PC-9 (cell line): ENCODE measurements at regions not wholly inside any gene's neighbourhood (a gene's known extent, or its start where the extent isn't known, plus 50 kb on each side); places are given as distances from the start of the nearest gene placed in this dataset.

ENCODE experiments used
- EZH2 ChIP-seq: fragments of 200-600 bp; sonication (generic); IDR thresholded peaks from 2 replicates; pipeline ENCODE4 v1.8.0; 2017; ENCODE audit warnings: antibody characterized with exemption, low read depth
- TF ChIP-seq, protein P1 (sequence below): fragments of 200-600 bp; sonication (generic); conservative IDR thresholded peaks from 2 replicates; pipeline ENCODE4 v1.6.1; 2017; ENCODE audit warnings: mixed run types, antibody characterized with exemption, mild to moderate bottlenecking, moderate library complexity

DNA sequence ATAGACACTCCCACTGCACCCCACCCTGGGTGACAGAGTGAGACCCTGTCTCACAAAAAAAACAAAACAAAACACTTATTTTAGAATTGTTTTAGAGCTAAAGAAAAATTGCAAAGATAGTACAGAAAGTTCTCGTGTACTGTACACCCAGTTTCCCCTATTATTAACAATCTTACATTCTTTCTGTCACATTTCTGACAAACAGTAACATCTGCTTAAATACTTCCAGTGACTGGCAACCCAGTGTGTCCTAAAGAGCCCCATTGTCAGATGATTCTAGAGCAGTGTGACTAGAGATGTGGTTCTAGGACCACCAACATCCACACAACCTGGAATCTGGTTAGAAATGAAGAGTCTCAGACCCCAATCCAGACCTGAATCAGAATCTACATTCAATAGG lies 90.5 kb downstream of the LEPR start:
- TF ChIP-seq, protein P1, sequence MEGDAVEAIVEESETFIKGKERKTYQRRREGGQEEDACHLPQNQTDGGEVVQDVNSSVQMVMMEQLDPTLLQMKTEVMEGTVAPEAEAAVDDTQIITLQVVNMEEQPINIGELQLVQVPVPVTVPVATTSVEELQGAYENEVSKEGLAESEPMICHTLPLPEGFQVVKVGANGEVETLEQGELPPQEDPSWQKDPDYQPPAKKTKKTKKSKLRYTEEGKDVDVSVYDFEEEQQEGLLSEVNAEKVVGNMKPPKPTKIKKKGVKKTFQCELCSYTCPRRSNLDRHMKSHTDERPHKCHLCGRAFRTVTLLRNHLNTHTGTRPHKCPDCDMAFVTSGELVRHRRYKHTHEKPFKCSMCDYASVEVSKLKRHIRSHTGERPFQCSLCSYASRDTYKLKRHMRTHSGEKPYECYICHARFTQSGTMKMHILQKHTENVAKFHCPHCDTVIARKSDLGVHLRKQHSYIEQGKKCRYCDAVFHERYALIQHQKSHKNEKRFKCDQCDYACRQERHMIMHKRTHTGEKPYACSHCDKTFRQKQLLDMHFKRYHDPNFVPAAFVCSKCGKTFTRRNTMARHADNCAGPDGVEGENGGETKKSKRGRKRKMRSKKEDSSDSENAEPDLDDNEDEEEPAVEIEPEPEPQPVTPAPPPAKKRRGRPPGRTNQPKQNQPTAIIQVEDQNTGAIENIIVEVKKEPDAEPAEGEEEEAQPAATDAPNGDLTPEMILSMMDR, result no peak
- TF ChIP-seq EZH2, result no peak
